ENCODE measurements at regions not wholly inside any gene's neighbourhood (a gene's known extent, or its start where the extent isn't known, plus 50 kb on each side); places are given as distances from the start of the nearest gene placed in this dataset.
A peak's percentile ranks its signal among the peaks of the same experiment; 100 is the strongest.

DNA sequence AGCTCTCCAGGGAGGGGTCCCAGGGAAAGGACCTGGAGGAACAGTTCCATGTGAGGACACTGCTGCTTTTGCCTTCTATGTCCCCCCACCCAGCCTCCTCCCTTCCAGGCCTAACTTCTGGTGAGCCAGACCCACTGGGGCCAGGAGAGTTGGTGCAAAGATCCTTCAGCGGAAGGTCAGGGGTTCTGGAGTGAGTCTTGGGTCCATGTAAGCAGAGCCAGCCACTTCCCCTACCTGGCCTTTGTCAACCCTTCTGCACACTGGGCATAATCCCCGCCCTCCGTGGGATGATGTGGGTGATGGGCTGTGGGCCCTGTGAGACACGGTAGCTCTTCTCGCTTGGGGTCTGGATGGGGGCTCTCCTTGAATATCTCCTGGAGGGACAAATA is 76.9 kb downstream of the RHOB start:
- no peak for DNase-seq

GRCh38 chr2:20524412-20525040 is 77.7 kb downstream of the RHOB start:
- no peak for DNase-seq

GRCh38 chr2:20525041-20526035 is 78.5 kb downstream of the RHOB start:
- DNase-seq = no peak

- DNase-seq = no peak
Measured at GRCh38 chr2:20526160-20526559, 79.3 kb downstream of the RHOB start.

DNA sequence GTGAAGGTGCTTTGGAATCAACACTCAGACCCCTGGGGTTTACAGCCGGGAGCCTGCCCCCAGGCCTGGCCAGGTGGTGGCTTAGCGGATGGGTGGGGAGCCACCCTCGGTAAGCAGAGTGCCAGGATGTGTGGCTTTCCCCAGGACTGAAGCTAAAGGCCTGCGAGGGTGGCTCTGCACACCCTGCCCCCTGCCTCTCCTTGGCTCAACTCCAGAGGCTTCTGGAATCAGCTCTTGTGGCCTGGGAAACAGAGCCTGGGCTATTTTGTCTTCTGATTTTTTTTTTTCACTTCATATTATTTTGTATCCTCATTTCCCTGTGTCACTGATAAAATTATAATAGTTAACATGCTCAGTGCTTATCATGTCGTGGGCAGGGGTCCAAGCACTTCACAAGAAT is 79.8 kb downstream of the RHOB start:
- peak; percentile 38 for DNase-seq

GRCh38 chr2:20528713-20529112 is 81.8 kb downstream of the RHOB start:
- DNase-seq = no peak

GRCh38 chr2:20530520-20530919 is 83.6 kb downstream of the RHOB start:
- DNase-seq = no peak

DNA sequence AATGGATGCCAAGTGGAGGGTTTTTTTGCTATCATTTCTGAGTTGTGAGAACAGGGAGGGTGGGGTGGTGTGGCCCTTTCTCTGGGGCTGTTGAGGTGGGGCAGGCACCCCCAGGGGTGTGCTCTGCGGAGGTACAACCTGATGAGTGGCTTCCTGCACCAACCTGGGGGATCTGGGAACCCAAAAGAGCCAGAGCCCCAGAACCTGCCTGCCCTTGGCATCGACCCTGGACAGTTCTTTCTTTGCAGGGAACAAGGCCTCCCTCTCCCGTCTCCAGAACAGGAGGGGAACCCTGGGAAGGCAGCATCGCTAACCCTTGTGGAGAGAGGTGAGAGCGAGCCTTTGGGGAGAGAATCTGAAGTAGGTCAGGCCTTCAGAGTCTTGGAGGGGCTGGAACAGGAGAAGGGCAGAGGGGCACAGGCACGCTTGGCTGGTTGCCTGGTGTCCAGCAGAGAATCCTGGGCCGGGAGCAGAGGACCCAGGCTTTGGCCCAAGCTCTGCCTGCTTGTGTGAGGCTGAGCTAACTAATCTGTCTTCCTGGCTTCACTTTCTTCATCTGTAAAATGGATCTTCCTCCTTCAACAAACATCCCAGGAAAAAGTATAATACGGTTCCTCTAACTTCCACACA is 84.9 kb downstream of the RHOB start:
- DNase-seq = no peak

DNA sequence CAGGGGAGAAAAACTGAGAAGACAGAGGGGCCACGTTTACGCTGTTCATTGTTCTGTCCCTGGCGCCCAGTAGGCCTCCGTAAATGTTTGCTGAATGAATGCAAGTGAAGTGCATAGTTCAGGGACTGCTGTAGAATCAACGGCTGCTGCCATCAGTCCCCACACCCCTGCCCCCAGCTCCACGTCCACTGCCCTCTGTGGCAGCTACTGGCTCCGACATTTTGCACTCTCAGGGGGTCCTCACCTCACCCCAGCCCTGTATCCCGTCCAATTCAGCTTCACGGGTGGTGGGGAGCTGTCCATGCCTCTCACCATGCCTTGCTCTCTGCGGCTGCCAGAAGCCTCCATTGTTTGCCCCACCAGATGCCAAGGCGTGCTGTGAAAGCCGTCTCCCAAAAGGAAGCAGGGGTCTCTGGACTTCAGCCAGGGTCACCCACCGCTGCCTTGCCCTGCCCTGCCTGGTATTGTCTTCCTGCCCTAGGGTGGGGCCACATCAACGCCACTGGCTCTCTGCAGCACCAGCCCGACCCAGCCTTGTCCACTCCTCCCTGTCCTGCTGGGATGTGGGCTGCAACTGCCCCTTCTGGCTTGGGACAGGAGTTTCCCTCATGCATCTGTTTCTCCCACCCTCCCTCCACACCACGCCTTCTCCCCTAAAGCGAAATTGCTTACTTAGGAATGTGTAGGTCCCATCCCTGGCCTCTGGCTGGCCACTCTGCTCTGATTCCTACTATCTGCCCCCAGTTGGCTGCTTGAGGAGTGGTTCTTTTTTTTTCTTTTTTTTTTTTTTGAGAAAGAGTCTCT is 86.0 kb downstream of the RHOB start:
- no peak for DNase-seq

DNA sequence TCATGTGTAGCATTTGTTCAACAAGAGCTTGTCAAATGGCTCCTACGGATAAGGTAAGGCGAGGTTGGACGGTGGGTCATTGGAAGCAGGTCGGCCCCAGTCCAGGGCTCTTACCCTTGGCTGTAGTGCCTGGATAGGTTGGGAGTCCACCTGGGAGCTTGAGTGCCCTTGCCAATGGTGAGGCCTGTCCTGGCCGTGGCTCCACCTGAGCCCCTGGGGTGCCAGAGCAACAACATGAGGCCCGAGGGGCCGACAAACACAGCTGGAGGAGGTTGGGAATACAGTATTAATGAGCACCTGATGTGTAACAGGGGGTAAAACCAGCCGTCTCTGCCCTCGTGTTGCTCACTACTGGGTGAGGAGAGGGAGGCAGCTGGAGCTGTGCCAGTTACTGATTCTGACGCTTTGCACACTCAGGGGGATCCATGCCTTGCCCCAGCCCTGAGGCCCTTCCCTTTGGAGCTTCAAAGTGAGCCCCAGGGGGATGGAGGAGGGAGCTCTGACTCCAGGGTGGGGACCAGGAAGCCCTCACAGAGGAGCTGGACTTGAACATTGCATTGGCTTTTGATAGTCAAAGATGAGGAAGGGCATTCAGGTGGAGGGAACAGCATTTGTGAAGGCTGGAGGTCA is 87.2 kb downstream of the RHOB start:
- DNase-seq = no peak

GRCh38 chr2:20534913-20535801 is 88.3 kb downstream of the RHOB start:
- DNase-seq = no peak

- no peak for DNase-seq
Measured at GRCh38 chr2:20536619-20537422, 89.9 kb downstream of the RHOB start.

GRCh38 chr2:20537423-20538307 is 90.8 kb downstream of the RHOB start:
- DNase-seq = no peak

DNA sequence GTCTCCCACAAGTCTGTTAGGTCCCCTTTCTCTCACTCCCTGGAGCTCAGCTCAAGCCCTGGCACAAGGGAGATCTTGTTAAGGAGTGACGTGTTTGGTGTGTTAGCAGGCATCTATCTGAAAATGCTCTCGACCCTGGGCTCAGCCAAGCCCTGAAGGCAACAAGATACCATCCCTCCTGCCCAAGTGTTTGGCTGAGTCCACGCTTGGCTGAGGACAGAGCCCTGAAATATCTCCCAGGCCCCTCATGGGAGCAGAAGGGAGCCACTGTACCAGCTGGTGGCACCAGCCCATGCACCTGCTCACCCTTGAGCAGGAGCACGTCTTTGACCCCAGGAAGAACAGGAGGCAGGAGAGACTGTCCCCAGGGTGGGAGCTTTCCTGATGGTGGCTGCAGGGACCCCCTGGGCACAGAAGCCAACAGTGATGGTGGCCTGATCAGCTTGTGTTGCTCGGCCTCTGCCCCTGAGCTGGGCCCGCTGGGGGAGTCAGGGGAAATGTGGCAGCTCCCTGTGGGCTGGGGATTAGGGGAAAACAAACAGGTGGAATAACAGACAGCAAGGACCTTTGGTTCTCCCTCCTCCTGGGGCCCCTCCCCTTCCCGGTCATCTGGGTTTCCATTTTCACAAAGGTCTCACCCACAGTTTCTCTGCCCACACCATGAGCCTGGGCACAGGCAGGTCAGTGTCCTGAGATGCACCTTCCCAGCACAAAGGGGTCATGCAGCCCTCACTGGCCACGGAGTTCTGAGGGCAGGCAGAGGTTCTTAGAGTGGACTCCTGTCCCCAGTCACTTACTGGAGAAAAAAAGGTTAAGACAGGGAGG is 91.6 kb downstream of the RHOB start:
- DNase-seq = peak; percentile 70

DNA sequence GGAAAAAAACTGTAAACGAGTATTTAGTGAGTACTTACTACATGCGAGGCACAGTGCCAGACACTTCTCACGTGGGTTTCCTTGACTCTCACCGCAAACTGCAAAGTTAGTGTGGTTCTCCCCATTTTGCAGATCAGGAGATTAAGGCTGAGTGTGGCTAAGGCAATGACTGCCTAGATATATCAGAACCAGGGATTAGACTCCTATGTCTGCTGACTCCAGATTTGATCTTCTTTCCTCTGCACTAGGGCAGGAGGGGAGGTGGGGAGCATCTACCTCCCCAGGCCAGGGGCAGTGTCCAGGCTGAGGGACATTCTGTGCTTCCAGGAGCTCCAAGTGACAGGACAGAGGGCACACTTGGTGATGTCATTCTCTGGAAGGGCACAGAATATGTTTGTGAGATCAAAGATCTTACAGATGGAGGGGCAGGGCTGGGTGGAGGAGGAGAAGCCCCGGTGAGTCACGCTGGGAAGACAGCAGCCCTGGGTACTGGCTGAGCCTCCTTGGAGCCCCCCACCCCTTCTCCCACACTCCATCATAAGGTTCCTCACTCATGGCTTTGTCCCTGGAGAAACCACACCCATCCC is 92.4 kb downstream of the RHOB start:
- DNase-seq = no peak

GRCh38 chr2:20539776-20540586 is 93.1 kb downstream of the RHOB start:
- DNase-seq = no peak
